Neutrophil (primary cell): ENCODE measurements at regions not wholly inside any gene's neighbourhood (a gene's known extent, or its start where the extent isn't known, plus 50 kb on each side); places are given as distances from the start of the nearest gene placed in this dataset.

Experiments used
- H3K27ac ChIP-seq: fragments of 200-600 bp; sonication (generic); 2 replicates; pipeline ENCODE4 v1.5.1; 2016; ENCODE audit warnings: mild to moderate bottlenecking, moderate library complexity
- H3K27me3 ChIP-seq: fragments of 200-600 bp; sonication (generic); 2 replicates; pipeline ENCODE4 v1.6.0; 2016; ENCODE audit warnings: mild to moderate bottlenecking
- H3K36me3 ChIP-seq: fragments of 200-600 bp; sonication (generic); 2 replicates; pipeline ENCODE4 v1.5.1; 2017
- H3K4me1 ChIP-seq, 2 experiments: fragments of 200-600 bp in 1 of 2; sonication (generic) in 1 of 2; 1 replicate in 1 of 2; 2 replicates in 1 of 2; pipeline versions ENCODE4 v1.5.1 to v1.6.1; 2013 to 2016; ENCODE audit warnings: low read depth in 1 of 2, low read length in 1 of 2, mild to moderate bottlenecking in 1 of 2, moderate library complexity in 1 of 2; ENCODE audit not compliant: control insufficient read depth in 1 of 2, insufficient read depth in 1 of 2
- H3K4me3 ChIP-seq, 2 experiments: fragments of 200-600 bp in 1 of 2; sonication (generic) in 1 of 2; 1 replicate in 1 of 2; 2 replicates in 1 of 2; pipeline ENCODE4 v1.5.1; 2013 to 2016; ENCODE audit warnings: low read depth in 1 of 2, low read length in 1 of 2, mild to moderate bottlenecking in 1 of 2, moderate library complexity in 1 of 2
- H3K9me3 ChIP-seq: fragments of 200-600 bp; sonication (generic); 2 replicates; pipeline ENCODE4 v1.5.1; 2016
- CTCF ChIP-seq: fragments of 200-600 bp; sonication (generic); IDR thresholded peaks from 2 replicates; pipeline ENCODE4 v1.5.1; 2016; ENCODE audit warnings: antibody characterized with exemption

GRCh38 chr6:145336119-145336518 is 399.2 kb downstream of the EPM2A start:
- no peak overlapping the region for H3K27ac ChIP-seq
- no peak for TF ChIP-seq CTCF
- H3K27me3 ChIP-seq = no peaks in the 10 kb centered on the region
- no peaks in the 10 kb centered on the region for H3K4me1 ChIP-seq
- no peak overlapping the region for H3K4me3 ChIP-seq
- no peaks in the 10 kb centered on the region for H3K9me3 ChIP-seq
- no peaks in the 10 kb centered on the region for H3K36me3 ChIP-seq

- Histone ChIP-seq H3K9me3 (no peaks in the 10 kb centered on the region), H3K4me1 (no peaks in the 10 kb centered on the region), H3K27ac (no peak overlapping the region), H3K27me3 (no peaks in the 10 kb centered on the region), H3K36me3 (no peaks in the 10 kb centered on the region), H3K4me3 (no peak overlapping the region)
- TF ChIP-seq CTCF = no peak
Observed at GRCh38 chr6:145339089-145339488, 396.2 kb downstream of the EPM2A start.

- Histone ChIP-seq H3K4me1 (no peaks in the 10 kb centered on the region), H3K27me3 (no peaks in the 10 kb centered on the region), H3K36me3 (no peaks in the 10 kb centered on the region), H3K9me3 (no peaks in the 10 kb centered on the region), H3K4me3 (no peak overlapping the region), H3K27ac (no peak overlapping the region)
- TF ChIP-seq CTCF = no peak
Observed at GRCh38 chr6:145340256-145340655, 395.1 kb downstream of the EPM2A start.

- Histone ChIP-seq H3K4me3 (no peak overlapping the region), H3K9me3 (no peaks in the 10 kb centered on the region), H3K36me3 (no peaks in the 10 kb centered on the region), H3K4me1 (no peaks in the 10 kb centered on the region), H3K27me3 (no peaks in the 10 kb centered on the region), H3K27ac (no peak overlapping the region)
- TF ChIP-seq CTCF = no peak
Observed at GRCh38 chr6:145345094-145345493, 390.2 kb downstream of the EPM2A start.

GRCh38 chr6:145347216-145347615 is 388.1 kb downstream of the EPM2A start:
- Histone ChIP-seq H3K27ac (no peak overlapping the region), H3K36me3 (no peaks in the 10 kb centered on the region), H3K27me3 (no peaks in the 10 kb centered on the region), H3K4me3 (no peak overlapping the region), H3K4me1 (no peaks in the 10 kb centered on the region), H3K9me3 (no peaks in the 10 kb centered on the region)
- no peak for TF ChIP-seq CTCF

- no peaks in the 10 kb centered on the region for H3K9me3 ChIP-seq
- H3K27me3 ChIP-seq = no peaks in the 10 kb centered on the region
- H3K4me1 ChIP-seq = no peaks in the 10 kb centered on the region
- no peak overlapping the region for H3K4me3 ChIP-seq
- no peak overlapping the region for H3K27ac ChIP-seq
- no peak for TF ChIP-seq CTCF
- H3K36me3 ChIP-seq = no peaks in the 10 kb centered on the region
Observed at GRCh38 chr6:145349950-145350510, 385.3 kb downstream of the EPM2A start.
